HG03457 (cell line): ENCODE measurements at regions not wholly inside any gene's neighbourhood (a gene's known extent, or its start where the extent isn't known, plus 50 kb on each side); places are given as distances from the start of the nearest gene placed in this dataset.

Source experiments
- ATAC-seq: cut with Tn5 transposase; IDR thresholded peaks from one replicate; pipeline ENCODE4 v1.9.1; 2021; ENCODE audit warnings: moderate number of reproducible peaks; ENCODE audit not compliant: unreplicated experiment

GRCh38 chr3:19093084-19093483, 55.2 kb upstream of the KCNH8 start:
- ATAC-seq = no peak

- ATAC-seq = no peak
These were observed 70.9 kb upstream of the KCNH8 start for GRCh38 chr3:19077388-19077787.

- no peak for ATAC-seq
These were observed 73.3 kb upstream of the KCNH8 start for GRCh38 chr3:19075037-19075436.

- ATAC-seq = no peak
These were observed 73.9 kb upstream of the KCNH8 start for GRCh38 chr3:19074257-19074900.

- no peak for ATAC-seq
These were observed 74.8 kb upstream of the KCNH8 start for GRCh38 chr3:19073341-19074105.

- no peak for ATAC-seq
These were observed 78.0 kb upstream of the KCNH8 start for GRCh38 chr3:19070325-19070724.

- ATAC-seq = no peak
These were observed 83.3 kb upstream of the KCNH8 start for GRCh38 chr3:19065027-19065426.

- ATAC-seq = no peak
These were observed 84.4 kb upstream of the KCNH8 start for GRCh38 chr3:19063936-19064335.

GRCh38 chr3:19060404-19060803, 87.9 kb upstream of the KCNH8 start:
- ATAC-seq = no peak

- no peak for ATAC-seq
These were observed 95.4 kb upstream of the KCNH8 start for GRCh38 chr3:19052874-19053273.

GRCh38 chr3:19046440-19046839, 101.9 kb upstream of the KCNH8 start:
- ATAC-seq = no peak

GRCh38 chr3:19030522-19030839, 117.8 kb upstream of the KCNH8 start:
- no peak for ATAC-seq

GRCh38 chr3:19029837-19030521, 118.3 kb upstream of the KCNH8 start:
- no peak for ATAC-seq

- no peak for ATAC-seq
These were observed 122.9 kb upstream of the KCNH8 start for GRCh38 chr3:19025441-19025840.

- no peak for ATAC-seq
These were observed 125.8 kb upstream of the KCNH8 start for GRCh38 chr3:19022546-19022945.

- ATAC-seq = no peak
These were observed 131.5 kb upstream of the KCNH8 start for GRCh38 chr3:19016851-19017250.

- ATAC-seq = no peak
These were observed 134.4 kb upstream of the KCNH8 start for GRCh38 chr3:19013879-19014278.

GRCh38 chr3:19012846-19013245, 135.5 kb upstream of the KCNH8 start:
- no peak for ATAC-seq

GRCh38 chr3:19002606-19003005, 145.7 kb upstream of the KCNH8 start:
- ATAC-seq = no peak

- ATAC-seq = no peak
These were observed 150.2 kb upstream of the KCNH8 start for GRCh38 chr3:18998069-18998468.

- ATAC-seq = no peak
These were observed 155.6 kb upstream of the KCNH8 start for GRCh38 chr3:18992709-18993108.

- ATAC-seq = no peak
These were observed 159.0 kb upstream of the KCNH8 start for GRCh38 chr3:18989237-18989795.
